Cardiac muscle cell (in vitro differentiated cells and primary cell): ENCODE measurements at regions not wholly inside any gene's neighbourhood (a gene's known extent, or its start where the extent isn't known, plus 50 kb on each side); places are given as distances from the start of the nearest gene placed in this dataset.

ENCODE experiments used
- DNase-seq, 2 donors: peaks; one replicate each; pipeline versions ENCODE4 v3.0.0 to v3.0.0-alpha.2; 2010 to 2017; ENCODE audit warnings: low read depth in 1 of 2, low spot score in 1 of 2
- H3K27ac ChIP-seq: fragments of 200-600 bp; sonication (generic); 2 replicates; pipeline ENCODE4 v1.5.1; 2016
- H3K27me3 ChIP-seq: fragments of 200-600 bp; sonication (generic); 2 replicates; pipeline ENCODE4 v1.6.0; 2016; ENCODE audit warnings: control low read depth
- H3K36me3 ChIP-seq: fragments of 200-600 bp; sonication (generic); 2 replicates; pipeline ENCODE4 v1.5.1; 2016; ENCODE audit warnings: control low read depth
- H3K4me1 ChIP-seq: fragments of 200-600 bp; sonication (generic); 2 replicates; pipeline ENCODE4 v1.8.1; 2017; ENCODE audit warnings: low read depth, mild to moderate bottlenecking, mixed run types
- H3K4me3 ChIP-seq: fragments of 200-600 bp; sonication (generic); 2 replicates; pipeline ENCODE4 v1.5.1; 2016; ENCODE audit warnings: mild to moderate bottlenecking
- H3K9me3 ChIP-seq: fragments of 200-600 bp; sonication (generic); 2 replicates; pipeline ENCODE4 v1.5.1; 2017; ENCODE audit warnings: low read depth, mild to moderate bottlenecking, control low read depth
- TF ChIP-seq, protein P1 (sequence below): IDR thresholded peaks from 2 replicates; pipeline ENCODE4 v1.5.1; 2012; ENCODE audit warnings: low read depth, mild to moderate bottlenecking, low read length

DNA sequence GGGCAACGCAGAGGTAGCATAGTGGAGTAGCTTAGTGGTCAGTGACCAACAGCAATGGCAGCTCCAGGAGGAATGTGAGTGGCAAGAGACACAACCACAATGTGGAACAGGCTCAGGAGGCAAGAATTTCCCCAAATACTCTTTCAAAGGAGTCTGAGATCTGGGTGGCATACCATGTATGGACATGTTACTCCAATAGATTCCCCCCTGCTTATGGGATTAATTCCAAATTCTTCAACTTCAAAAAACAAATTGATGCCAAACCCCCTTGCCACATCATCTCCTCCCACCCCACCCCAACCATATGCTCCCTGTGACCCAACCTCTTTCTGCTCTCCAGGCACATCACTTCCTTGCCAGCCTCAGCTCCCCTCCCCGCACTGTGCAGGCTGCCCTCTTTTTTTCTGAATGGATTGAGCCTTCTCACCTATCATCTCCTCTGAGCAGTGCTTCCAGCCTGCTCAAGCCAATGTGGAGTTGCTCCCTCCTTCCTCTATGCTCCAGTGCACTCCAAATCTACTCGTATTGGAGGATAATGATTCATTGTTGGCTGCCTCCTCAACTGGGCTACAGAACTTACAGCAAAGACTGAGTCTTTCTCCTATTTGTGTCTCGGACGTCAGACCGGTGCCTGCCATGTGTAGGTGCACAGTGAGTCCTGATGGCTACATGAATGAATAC, 93.0 kb upstream of the CEP85L start:
- H3K4me1 ChIP-seq = no peaks in the 10 kb centered on the region
- TF ChIP-seq, protein P1, sequence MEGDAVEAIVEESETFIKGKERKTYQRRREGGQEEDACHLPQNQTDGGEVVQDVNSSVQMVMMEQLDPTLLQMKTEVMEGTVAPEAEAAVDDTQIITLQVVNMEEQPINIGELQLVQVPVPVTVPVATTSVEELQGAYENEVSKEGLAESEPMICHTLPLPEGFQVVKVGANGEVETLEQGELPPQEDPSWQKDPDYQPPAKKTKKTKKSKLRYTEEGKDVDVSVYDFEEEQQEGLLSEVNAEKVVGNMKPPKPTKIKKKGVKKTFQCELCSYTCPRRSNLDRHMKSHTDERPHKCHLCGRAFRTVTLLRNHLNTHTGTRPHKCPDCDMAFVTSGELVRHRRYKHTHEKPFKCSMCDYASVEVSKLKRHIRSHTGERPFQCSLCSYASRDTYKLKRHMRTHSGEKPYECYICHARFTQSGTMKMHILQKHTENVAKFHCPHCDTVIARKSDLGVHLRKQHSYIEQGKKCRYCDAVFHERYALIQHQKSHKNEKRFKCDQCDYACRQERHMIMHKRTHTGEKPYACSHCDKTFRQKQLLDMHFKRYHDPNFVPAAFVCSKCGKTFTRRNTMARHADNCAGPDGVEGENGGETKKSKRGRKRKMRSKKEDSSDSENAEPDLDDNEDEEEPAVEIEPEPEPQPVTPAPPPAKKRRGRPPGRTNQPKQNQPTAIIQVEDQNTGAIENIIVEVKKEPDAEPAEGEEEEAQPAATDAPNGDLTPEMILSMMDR = no peak
- no peaks in the 10 kb centered on the region for H3K36me3 ChIP-seq
- H3K27ac ChIP-seq = no peak overlapping the region
- H3K27me3 ChIP-seq = no peaks in the 10 kb centered on the region
- H3K4me3 ChIP-seq = no peak overlapping the region
- H3K9me3 ChIP-seq = no peaks in the 10 kb centered on the region
- peak in 1 of 2 donors; percentile 14 for DNase-seq

DNA sequence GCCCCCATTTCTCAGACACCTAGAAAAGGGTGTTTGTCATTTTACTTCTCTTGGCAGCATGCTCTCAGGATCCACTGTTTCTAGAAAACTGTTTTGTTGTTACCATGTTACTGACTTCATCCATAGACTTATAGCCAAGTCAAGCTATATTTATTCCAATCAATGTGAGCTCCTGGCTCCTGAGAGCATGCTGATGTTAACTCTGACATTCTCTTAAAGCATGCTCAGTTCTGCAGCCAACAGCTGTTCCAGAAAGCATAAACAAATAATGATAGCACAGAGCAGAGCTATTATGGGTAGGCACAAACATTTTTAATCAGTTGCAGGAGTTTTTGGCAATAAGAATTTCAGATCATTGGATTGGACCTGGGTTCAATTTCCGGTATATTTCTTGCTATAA, 92.4 kb upstream of the CEP85L start:
- TF ChIP-seq, protein P1 = no peak
- H3K4me3 ChIP-seq = no peak overlapping the region
- no peak overlapping the region for H3K27ac ChIP-seq
- DNase-seq = no peak
- no peaks in the 10 kb centered on the region for H3K4me1 ChIP-seq
- H3K27me3 ChIP-seq = no peaks in the 10 kb centered on the region
- H3K36me3 ChIP-seq = no peaks in the 10 kb centered on the region
- no peaks in the 10 kb centered on the region for H3K9me3 ChIP-seq

DNA sequence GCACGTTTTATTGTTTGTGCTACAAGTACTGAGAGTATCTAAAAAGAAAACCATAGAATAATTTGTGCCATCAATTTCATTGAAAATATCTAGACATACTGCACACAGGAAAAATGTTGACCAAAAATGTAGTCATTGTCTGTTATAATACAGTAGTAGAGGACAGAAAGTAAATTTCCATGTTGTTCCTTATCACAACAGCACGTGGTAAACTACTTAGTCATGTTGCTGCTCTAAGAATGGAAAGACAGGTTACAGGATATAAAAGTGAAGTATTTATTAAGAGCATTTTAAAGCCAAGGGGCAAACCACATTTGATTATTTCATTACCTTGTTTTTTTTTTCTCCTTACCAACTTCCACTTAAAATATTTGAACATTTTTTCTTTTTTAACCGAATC, 89.0 kb upstream of the CEP85L start:
- H3K36me3 ChIP-seq = no peaks in the 10 kb centered on the region
- no peak overlapping the region for H3K27ac ChIP-seq
- no peaks in the 10 kb centered on the region for H3K9me3 ChIP-seq
- DNase-seq = peak in 1 of 2 donors; percentile 45
- H3K4me3 ChIP-seq = no peak overlapping the region
- H3K27me3 ChIP-seq = no peaks in the 10 kb centered on the region
- TF ChIP-seq, protein P1 = no peak
- no peaks in the 10 kb centered on the region for H3K4me1 ChIP-seq

DNA sequence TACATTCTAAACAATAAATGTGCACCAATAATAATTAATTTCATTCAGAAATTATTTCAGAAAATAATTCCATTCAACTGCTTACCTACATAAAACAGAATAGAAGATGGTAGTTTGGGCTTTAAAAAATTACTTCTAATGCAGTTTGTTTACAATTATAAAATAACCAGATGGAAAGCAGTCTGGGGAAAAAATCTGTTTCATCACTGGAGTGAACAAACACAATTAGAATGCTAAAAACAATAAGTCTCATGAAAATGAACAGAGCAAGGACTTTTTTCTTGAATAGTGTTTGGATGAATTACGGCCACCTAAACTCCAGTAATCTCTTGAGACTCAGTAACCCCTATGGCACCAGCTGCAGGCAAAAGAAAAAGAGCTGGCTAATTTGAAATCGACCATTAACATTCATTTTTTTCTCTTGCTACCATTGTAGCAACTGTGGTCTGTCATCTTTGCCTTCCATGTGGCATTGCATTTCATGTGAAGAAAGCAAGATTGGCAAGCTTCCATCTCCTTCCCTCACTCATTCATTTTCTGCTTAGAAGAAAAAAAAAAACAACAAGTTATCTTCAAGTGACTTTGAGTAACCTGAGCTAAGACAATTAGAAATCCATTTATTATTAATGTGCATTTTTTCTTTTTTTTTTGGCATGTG, 88.4 kb upstream of the CEP85L start:
- TF ChIP-seq, protein P1 = no peak
- peak in 1 of 2 donors; percentile 33 for DNase-seq
- Histone ChIP-seq H3K9me3 (no peaks in the 10 kb centered on the region), H3K36me3 (no peaks in the 10 kb centered on the region), H3K27me3 (no peaks in the 10 kb centered on the region), H3K27ac (no peak overlapping the region), H3K4me1 (no peaks in the 10 kb centered on the region), H3K4me3 (no peak overlapping the region)

DNA sequence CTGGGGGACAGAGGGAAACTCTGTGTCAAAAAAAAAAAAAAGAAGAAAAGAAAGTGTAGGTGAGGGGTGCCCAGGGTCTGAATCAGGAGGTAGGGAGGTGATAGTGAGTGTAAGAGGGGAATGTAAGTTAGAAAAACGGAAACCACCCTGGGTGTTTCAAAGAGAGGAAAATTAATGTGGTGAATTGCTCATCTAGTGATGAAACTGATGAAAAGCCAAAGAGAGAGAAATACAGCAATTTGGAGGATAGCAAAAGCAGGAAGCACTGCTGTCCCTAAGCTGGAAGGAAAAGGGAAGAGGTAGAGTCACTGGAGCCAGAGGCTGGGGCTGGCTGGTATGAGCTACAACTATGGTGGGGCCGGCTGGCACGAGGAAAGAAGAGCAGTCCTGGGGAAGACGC, 85.0 kb upstream of the CEP85L start:
- DNase-seq = no peak
- H3K36me3 ChIP-seq = no peaks in the 10 kb centered on the region
- no peaks in the 10 kb centered on the region for H3K9me3 ChIP-seq
- no peak overlapping the region for H3K27ac ChIP-seq
- TF ChIP-seq, protein P1 = no peak
- no peaks in the 10 kb centered on the region for H3K4me1 ChIP-seq
- no peak overlapping the region for H3K4me3 ChIP-seq
- H3K27me3 ChIP-seq = no peaks in the 10 kb centered on the region
